ENCODE measurements at regions not wholly inside any gene's neighbourhood (a gene's known extent, or its start where the extent isn't known, plus 50 kb on each side); places are given as distances from the start of the nearest gene placed in this dataset.

- Histone ChIP-seq H2AFZ (ENCODE audit: low read depth, low read length) (no peak overlapping the region), H3K4me1 (ENCODE audit: insufficient read depth, low read length) (no peaks in the 10 kb centered on the region), H3K79me2 (ENCODE audit: insufficient read depth, low read length) (no peaks in the 10 kb centered on the region), H4K20me1 (ENCODE audit: insufficient read depth, low read length) (no peaks in the 10 kb centered on the region), H3K9me3 (ENCODE audit: insufficient read depth, low read length, severe bottlenecking) (no peaks in the 10 kb centered on the region), H3K36me3 (ENCODE audit: insufficient read depth, low read length) (no peaks in the 10 kb centered on the region), H3K4me2 (ENCODE audit: insufficient read depth, low read length) (no peak overlapping the region), H3K9ac (ENCODE audit: low read depth, low read length) (no peak overlapping the region), H3K4me3 (ENCODE audit: low read depth in 1 of 2, low read length in 2 of 2) (no peak overlapping the region), H3K27me3 (ENCODE audit: insufficient read depth, low read length, poor library complexity) (no peaks in the 10 kb centered on the region), H3K27ac (ENCODE audit: low read length) (no peak overlapping the region)
- ATAC-seq (ENCODE audit: insufficient read depth, low read depth) (no peak), DNase-seq (no peak)
- TF ChIP-seq CTCF (IDR thresholded peaks at IDR 0.05; ENCODE audit: borderline replicate concordance, extremely low read depth, low read length, poor library complexity, severe bottlenecking) (no peak), EZH2 (IDR thresholded peaks at IDR 0.05; ENCODE audit: borderline replicate concordance, low read depth, low read length, severe bottlenecking) (no peak)
These were observed 111.2 kb upstream of the GRIA3 start for GRCh38 chrX:123072686-123073385.

GRCh38 chrX:123075947-123076561, 108.0 kb upstream of the GRIA3 start:
- Histone ChIP-seq H3K9ac (ENCODE audit: low read depth, low read length) (no peak overlapping the region), H3K79me2 (ENCODE audit: insufficient read depth, low read length) (no peaks in the 10 kb centered on the region), H3K27ac (ENCODE audit: low read length) (no peak overlapping the region), H3K27me3 (ENCODE audit: insufficient read depth, low read length, poor library complexity) (no peaks in the 10 kb centered on the region), H3K9me3 (ENCODE audit: insufficient read depth, low read length, severe bottlenecking) (no peaks in the 10 kb centered on the region), H3K4me3 (ENCODE audit: low read depth in 1 of 2, low read length in 2 of 2) (no peak overlapping the region), H3K36me3 (ENCODE audit: insufficient read depth, low read length) (no peaks in the 10 kb centered on the region), H4K20me1 (ENCODE audit: insufficient read depth, low read length) (no peaks in the 10 kb centered on the region), H3K4me1 (ENCODE audit: insufficient read depth, low read length) (no peaks in the 10 kb centered on the region), H3K4me2 (ENCODE audit: insufficient read depth, low read length) (no peak overlapping the region), H2AFZ (ENCODE audit: low read depth, low read length) (no peak overlapping the region)
- DNase-seq (no peak), ATAC-seq (ENCODE audit: insufficient read depth, low read depth) (no peak)
- no peak for TF ChIP-seq EZH2 (IDR thresholded peaks at IDR 0.05; ENCODE audit: borderline replicate concordance, low read depth, low read length, severe bottlenecking)
- TF ChIP-seq CTCF (IDR thresholded peaks at IDR 0.05; ENCODE audit: borderline replicate concordance, extremely low read depth, low read length, poor library complexity, severe bottlenecking) = no peak

- Histone ChIP-seq H3K36me3 (ENCODE audit: insufficient read depth, low read length) (no peaks in the 10 kb centered on the region), H3K4me2 (ENCODE audit: insufficient read depth, low read length) (no peak overlapping the region), H3K27me3 (ENCODE audit: insufficient read depth, low read length, poor library complexity) (no peaks in the 10 kb centered on the region), H3K9ac (ENCODE audit: low read depth, low read length) (no peak overlapping the region), H3K4me1 (ENCODE audit: insufficient read depth, low read length) (no peaks in the 10 kb centered on the region), H4K20me1 (ENCODE audit: insufficient read depth, low read length) (no peaks in the 10 kb centered on the region), H3K79me2 (ENCODE audit: insufficient read depth, low read length) (no peaks in the 10 kb centered on the region), H3K9me3 (ENCODE audit: insufficient read depth, low read length, severe bottlenecking) (no peaks in the 10 kb centered on the region), H3K27ac (ENCODE audit: low read length) (no peak overlapping the region), H2AFZ (ENCODE audit: low read depth, low read length) (no peak overlapping the region), H3K4me3 (ENCODE audit: low read depth in 1 of 2, low read length in 2 of 2) (no peak overlapping the region)
- no peak for DNase-seq
- ATAC-seq (ENCODE audit: insufficient read depth, low read depth) = no peak
- TF ChIP-seq CTCF (IDR thresholded peaks at IDR 0.05; ENCODE audit: borderline replicate concordance, extremely low read depth, low read length, poor library complexity, severe bottlenecking) (no peak), EZH2 (IDR thresholded peaks at IDR 0.05; ENCODE audit: borderline replicate concordance, low read depth, low read length, severe bottlenecking) (no peak)
These were observed 106.4 kb upstream of the GRIA3 start for GRCh38 chrX:123077631-123078030.

Measured in DND-41 (cell line).